ENCODE measurements at regions not wholly inside any gene's neighbourhood (a gene's known extent, or its start where the extent isn't known, plus 50 kb on each side); places are given as distances from the start of the nearest gene placed in this dataset.

GRCh38 chr1:56107275-56107638 is 472.1 kb downstream of the PLPP3 start:
- Mint-ChIP-seq H3K9me3 (peaks cover 94% of the 10 kb centered on the region), H3K36me3 (ENCODE audit: low read depth) (peaks cover 28% of the 10 kb centered on the region), H3K4me1 (peaks cover 14% of the 10 kb centered on the region)

GRCh38 chr1:56106531-56107274 is 472.7 kb downstream of the PLPP3 start:
- no peak for TF ChIP-seq CTCF (IDR thresholded peaks at IDR 0.05)
- Mint-ChIP-seq H3K27me3 (ENCODE audit: low read depth, poor library complexity) (peaks cover 8% of the 10 kb centered on the region), H3K9me3 (peaks cover 88% of the 10 kb centered on the region), H3K36me3 (ENCODE audit: low read depth) (peaks cover 28% of the 10 kb centered on the region), H3K27ac (no peak overlapping the region), H3K4me1 (peaks cover 14% of the 10 kb centered on the region), H3K4me3 (no peak overlapping the region)
- no peak for DNase-seq

More at GRCh38 chr1:56107275-56107638, 472.1 kb downstream of the PLPP3 start:
- DNase-seq, result no peak
- no peak overlapping the region for H3K4me3 Mint-ChIP-seq
- H3K27ac Mint-ChIP-seq, result no peak overlapping the region
- no peak for TF ChIP-seq CTCF (IDR thresholded peaks at IDR 0.05)
- peaks cover 8% of the 10 kb centered on the region for H3K27me3 Mint-ChIP-seq (ENCODE audit: low read depth, poor library complexity)

- DNase-seq, result no peak
- Mint-ChIP-seq H3K27ac (no peak overlapping the region), H3K9me3 (peaks cover 75% of the 10 kb centered on the region), H3K4me1 (peaks cover 14% of the 10 kb centered on the region), H3K4me3 (no peak overlapping the region), H3K36me3 (ENCODE audit: low read depth) (peaks cover 15% of the 10 kb centered on the region), H3K27me3 (ENCODE audit: low read depth, poor library complexity) (peaks cover 5% of the 10 kb centered on the region)
- no peak for TF ChIP-seq CTCF (IDR thresholded peaks at IDR 0.05)
These were observed 474.0 kb downstream of the PLPP3 start for GRCh38 chr1:56105397-56105796.

- TF ChIP-seq CTCF (IDR thresholded peaks at IDR 0.05), result no peak
- DNase-seq, result no peak
- Mint-ChIP-seq H3K4me1 (no peaks in the 10 kb centered on the region), H3K27me3 (ENCODE audit: low read depth, poor library complexity) (no peaks in the 10 kb centered on the region), H3K4me3 (no peak overlapping the region), H3K27ac (no peak overlapping the region), H3K36me3 (ENCODE audit: low read depth) (peaks cover 7% of the 10 kb centered on the region), H3K9me3 (peaks cover 23% of the 10 kb centered on the region)
These were observed 479.5 kb downstream of the PLPP3 start for GRCh38 chr1:56099766-56100265.

GRCh38 chr1:56098946-56099345 is 480.4 kb downstream of the PLPP3 start:
- H3K27me3 Mint-ChIP-seq (ENCODE audit: low read depth, poor library complexity), result no peaks in the 10 kb centered on the region
- H3K27ac Mint-ChIP-seq, result no peak overlapping the region
- H3K9me3 Mint-ChIP-seq, result peaks cover 15% of the 10 kb centered on the region
- TF ChIP-seq CTCF (IDR thresholded peaks at IDR 0.05), result no peak
- H3K4me3 Mint-ChIP-seq, result no peak overlapping the region
- H3K36me3 Mint-ChIP-seq (ENCODE audit: low read depth), result peaks cover 2% of the 10 kb centered on the region
- no peak for DNase-seq
- no peaks in the 10 kb centered on the region for H3K4me1 Mint-ChIP-seq

GRCh38 chr1:56097713-56098112 is 481.6 kb downstream of the PLPP3 start:
- no peak for TF ChIP-seq CTCF (IDR thresholded peaks at IDR 0.05)
- no peak for DNase-seq
- peaks cover 2% of the 10 kb centered on the region for H3K9me3 Mint-ChIP-seq
- no peak overlapping the region for H3K4me3 Mint-ChIP-seq
- no peaks in the 10 kb centered on the region for H3K4me1 Mint-ChIP-seq
- no peaks in the 10 kb centered on the region for H3K36me3 Mint-ChIP-seq (ENCODE audit: low read depth)
- H3K27ac Mint-ChIP-seq, result no peak overlapping the region
- no peaks in the 10 kb centered on the region for H3K27me3 Mint-ChIP-seq (ENCODE audit: low read depth, poor library complexity)

Measured in nephron progenitor cell (in vitro differentiated cells).